ENCODE measurements at regions not wholly inside any gene's neighbourhood (a gene's known extent, or its start where the extent isn't known, plus 50 kb on each side); places are given as distances from the start of the nearest gene placed in this dataset.

GRCh38 chr5:52734557-52734956 is 53.2 kb upstream of the ITGA1 start:
- no peak for DNase-seq

- DNase-seq, result no peak
Measured at GRCh38 chr5:52735139-52735538, 52.6 kb upstream of the ITGA1 start.
